Heart right ventricle (tissue), 16 donors: ENCODE measurements at regions not wholly inside any gene's neighbourhood (a gene's known extent, or its start where the extent isn't known, plus 50 kb on each side); places are given as distances from the start of the nearest gene placed in this dataset.
A peak's percentile ranks its signal among the peaks of the same experiment; 100 is the strongest.

Source experiments
- ATAC-seq, 8 donors: fragments of 200-7000 bp; cut with Tn5 transposase; one replicate each; pipeline ENCODE4 v1.9.1; 2020; ENCODE audit warnings: mild to moderate bottlenecking in 8 of 8, moderate library complexity in 8 of 8, moderate number of reproducible peaks in 1 of 8
- DNase-seq, 2 donors: peaks; one replicate each; pipeline ENCODE4 v3.0.0-alpha.2; 2020
- H3K27ac ChIP-seq, 10 donors: fragments of 200-600 bp; sonication (generic) in 2 of 10; one replicate each; pipeline versions ENCODE4 v1.5.0 to v1.8.0; 2020 to 2022; ENCODE audit warnings: mild to moderate bottlenecking in 3 of 10
- H3K27me3 ChIP-seq, 7 donors: fragments of 200-600 bp; one replicate each; pipeline ENCODE4 v1.8.0; 2021 to 2022; ENCODE audit warnings: mild to moderate bottlenecking in 2 of 7
- H3K36me3 ChIP-seq, 9 donors: fragments of 200-600 bp; sonication (generic) in 1 of 9; one replicate each; pipeline versions ENCODE4 v1.5.0 to v1.8.0; 2020 to 2022; ENCODE audit warnings: mild to moderate bottlenecking in 2 of 9
- H3K4me1 ChIP-seq, 9 donors: fragments of 200-600 bp; sonication (generic) in 1 of 9; one replicate each; pipeline versions ENCODE4 v1.5.0 to v1.8.0; 2020 to 2022; ENCODE audit warnings: mild to moderate bottlenecking in 4 of 9
- H3K4me3 ChIP-seq, 10 donors: fragments of 200-600 bp; sonication (generic) in 2 of 10; one replicate each; pipeline versions ENCODE4 v1.5.0 to v1.8.0; 2020 to 2022; ENCODE audit warnings: mild to moderate bottlenecking in 7 of 10, moderate library complexity in 2 of 10
- H3K9me3 ChIP-seq, 11 donors: fragments of 200-600 bp in 10 of 11; sonication (generic) in 2 of 11; one replicate each; pipeline versions ENCODE4 v1.5.0 to v1.8.0; 2013 to 2022; ENCODE audit warnings: mild to moderate bottlenecking in 2 of 11, control low read depth in 1 of 11, moderate library complexity in 1 of 11
- CTCF ChIP-seq, 9 donors: fragments of 200-600 bp; sonication (generic) in 2 of 9; IDR thresholded peaks; one replicate each; pipeline versions ENCODE4 v1.5.0 to v1.8.0; 2021 to 2022; ENCODE audit warnings: antibody characterized with exemption in 9 of 9, mild to moderate bottlenecking in 5 of 9, moderate library complexity in 1 of 9
- WGBS, 2 donors: extraction: QIAGEN DNeasy Blood & Tissue Kit; methylation state at CpG; one replicate each; pipeline ENCODE4 v1.1.7; 2013; ENCODE audit warnings: inconsistent platforms in 1 of 2; 5-methylcytosine and 5-hydroxymethylcytosine counted together
- intact Hi-C, 10 donors: fragments of 100-400 bp; cut with DNase I; formaldehyde crosslinking; loops; one replicate each; pipeline versions ENCODE4 v1.11.1 to v1.14.2; 2022
- donor health status: Arrhythmogenic right ventricular cardiomyopathy.
- donor health status: ischemic (EF 13 %, LVEDD 7.1; RV severe dilation, severe dysfunction).
- donor health status: healthy with polysubstance abuse.
- donor health status: DM: no; HTN: yes; CAD: no.
- donor health status: DM: no; HTN: no; CAD: no.
- donor health status: ischemic (EF 25% LVEDD 6.9; RV normal size, moderate dysfunction).
- donor health status: ischemic (EF 25% LVEDD 5.7; RV mildly dilated, moderate dysfunction).
- donor health status: healthy.
- donor health status: DM: yes; HTN: yes; CAD: no.
- donor health status: Ischemic cardiomyopathy.
- donor health status: ischemic (EF 35%, LVEDD 5.7; RV mildly dilated, moderate dysfunction).
- donor health status: nonischemic (EF 11% LVEDD 7.7; RV severe dilation, severe dysfunction).
- donor health status: DM: yes; HTN: yes; CAD: no.
- donor health status: PGD.
- donor health status: ischemic (EF 29% LVEDD 5.4; RV normal size, mild dysfunction).
- donor health status: nonischemic (EF 23%, LVEDD 6.1; RV moderate dilation, normal function).

- 65 to 67% methylated on average over 4 of the region's 4 CpGs for WGBS, 2 donors
These were observed 136.1 kb upstream of the MAP1LC3B2 start for GRCh38 chr12:116423094-116423493.

GRCh38 chr12:116425256-116426193, 133.7 kb upstream of the MAP1LC3B2 start:
- ATAC-seq = no peak
- intact Hi-C loops = no loop called here
- H3K27ac ChIP-seq = no peak overlapping the region

More at GRCh38 chr12:116423094-116423493, 136.1 kb upstream of the MAP1LC3B2 start:
- no peaks in the 10 kb centered on the region for H3K4me1 ChIP-seq
- no peak for TF ChIP-seq CTCF (IDR thresholded peaks at IDR 0.05)
- intact Hi-C loops = no loop called here
- H3K36me3 ChIP-seq = no peaks in the 10 kb centered on the region
- peak in 1 of 8 donors; percentile 12 for ATAC-seq
- peaks cover 0 to 9% (median 0%) of the 10 kb centered on the region in 11 donors for H3K9me3 ChIP-seq
- no peak overlapping the region for H3K27ac ChIP-seq
- H3K27me3 ChIP-seq = peaks cover 0 to 4% (median 0%) of the 10 kb centered on the region in 7 donors
- no peak for DNase-seq
- no peak overlapping the region for H3K4me3 ChIP-seq

GRCh38 chr12:116426391-116427136, 132.6 kb upstream of the MAP1LC3B2 start:
- peak; percentile 56 to 95 (median 84) for ATAC-seq
- 63 to 69% methylated on average over 13 of the region's 13 CpGs for whole genome bisulfite sequencing, 2 donors
- DNase-seq = peak in 1 of 2 donors; percentile 23
- Histone ChIP-seq H3K9me3 (peaks cover 0 to 7% (median 0%) of the 10 kb centered on the region in 11 donors), H3K4me3 (no peak overlapping the region), H3K4me1 (no peaks in the 10 kb centered on the region), H3K36me3 (no peaks in the 10 kb centered on the region), H3K27me3 (no peaks in the 10 kb centered on the region), H3K27ac (peak overlapping the region in 1 of 10 donors; percentile 26)
- intact Hi-C loops = no loop called here
- TF ChIP-seq CTCF (IDR thresholded peaks at IDR 0.05) = peak in 5 of 9 donors; percentile 12 to 39 (median 30)

More at GRCh38 chr12:116425256-116426193, 133.7 kb upstream of the MAP1LC3B2 start:
- Histone ChIP-seq H3K4me3 (no peak overlapping the region), H3K36me3 (no peaks in the 10 kb centered on the region), H3K27me3 (no peaks in the 10 kb centered on the region), H3K4me1 (no peaks in the 10 kb centered on the region), H3K9me3 (peaks cover 0 to 9% (median 0%) of the 10 kb centered on the region in 11 donors)
- TF ChIP-seq CTCF (IDR thresholded peaks at IDR 0.05) = no peak
- WGBS, 2 donors = 94 to 97% methylated on average over 15 of the region's 15 CpGs
- no peak for DNase-seq

GRCh38 chr12:116427200-116427930, 131.8 kb upstream of the MAP1LC3B2 start:
- ATAC-seq (no peak), DNase-seq (no peak)
- no peaks in the 10 kb centered on the region for H3K4me1 ChIP-seq
- WGBS, 2 donors = 53 to 54% methylated on average over 19 of the region's 19 CpGs
- H3K36me3 ChIP-seq = no peaks in the 10 kb centered on the region
- H3K27me3 ChIP-seq = no peaks in the 10 kb centered on the region
- H3K9me3 ChIP-seq = peaks cover 0 to 7% (median 0%) of the 10 kb centered on the region in 11 donors
- intact Hi-C loops = no loop called here
- no peak overlapping the region for H3K4me3 ChIP-seq
- TF ChIP-seq CTCF (IDR thresholded peaks at IDR 0.05) = no peak
- H3K27ac ChIP-seq = peak overlapping the region in 1 of 10 donors; percentile 26
